ENCODE measurements at regions not wholly inside any gene's neighbourhood (a gene's known extent, or its start where the extent isn't known, plus 50 kb on each side); places are given as distances from the start of the nearest gene placed in this dataset.
A peak's percentile ranks its signal among the peaks of the same experiment; 100 is the strongest.

- TF ChIP-seq THAP9 (CRISPR knock-in tag; IDR thresholded peaks at IDR 0.05; ENCODE audit: borderline replicate concordance) (no peak), ZNF329 (CRISPR knock-in tag; IDR thresholded peaks at IDR 0.05; ENCODE audit: low read depth) (no peak), STAT5B (CRISPR knock-in tag; IDR thresholded peaks at IDR 0.05) (no peak), ZBTB7A (CRISPR knock-in tag; IDR thresholded peaks at IDR 0.05) (no peak), ZNF20 (CRISPR knock-in tag; IDR thresholded peaks at IDR 0.05) (no peak), ETV6 (CRISPR knock-in tag; conservative IDR thresholded peaks at IDR 0.05) (no peak), AHR (CRISPR knock-in tag; IDR thresholded peaks at IDR 0.05) (no peak)
Observed at GRCh38 chr7:116095396-116095795, 64.8 kb upstream of the TFEC start (continued).

GRCh38 chr7:116097365-116098009 lies 66.9 kb upstream of the TFEC start:
- Histone ChIP-seq H3K4me3 (replicated peaks in 1 of 3; ENCODE audit: insufficient read depth in 1 of 3, low read depth in 2 of 3, low read length in 3 of 3) (no peak overlapping the region), H3K9me3 (ENCODE audit: low read length) (no peaks in the 10 kb centered on the region), H3K36me3 (replicated peaks in 1 of 2; ENCODE audit: control insufficient read depth in 1 of 2, insufficient read depth in 2 of 2, low read length in 2 of 2) (no peaks in the 10 kb centered on the region), H2AFZ (ENCODE audit: low read length) (no peak overlapping the region), H3K4me1 (ENCODE audit: insufficient read depth, low read length) (0 out of 2 replicates have a peak, but pooled peaks cover 6% of the 10 kb centered on the region), H3K9ac (ENCODE audit: insufficient read depth, low read depth, low read length) (no peak overlapping the region), H3K4me2 (ENCODE audit: low read depth, low read length) (no peak overlapping the region), H3K27ac (ENCODE audit: extremely low read length, insufficient read depth, low read length) (no peak overlapping the region), H3K79me2 (ENCODE audit: insufficient read depth, low read length) (no peaks in the 10 kb centered on the region), H4K20me1 (ENCODE audit: insufficient read depth, low read length) (no peaks in the 10 kb centered on the region), H3K27me3 (ENCODE audit: control insufficient read depth in 1 of 2, insufficient read depth in 2 of 2, low read length in 2 of 2) (no peaks in the 10 kb centered on the region; a peak in 1 of 5 replicates)
- no TSS peak for BruUV-seq (replicated peaks)
- FAIRE-seq (no peak), ATAC-seq (peak; percentile 58; the same call in 2 of the 3 replicates), DNase-seq (ENCODE audit: low spot score) (peak; percentile 57)
- CTCF ChIA-PET (ENCODE audit: low intra/inter-chr PET ratio, low total read pairs) = no interaction called here
- 2% methylated on average over 4 of the region's 4 CpGs for WGBS (ENCODE audit: low lambda C conversion rate)
- intact Hi-C loops (cut with micrococcal nuclease; ENCODE audit: unreplicated experiment) (no loop called here), in situ Hi-C loops (cut with HindIII; ENCODE audit: extremely low pct_ligation_motif_present, low pct_unique_long_range_greater_than_20kb) (no loop called here)
- POLR2A ChIA-PET = no interaction called here
- TF ChIP-seq SOX13 (IDR thresholded peaks at IDR 0.05) = no peak
- TF ChIP-seq SOX13 (CRISPR knock-in tag; conservative IDR thresholded peaks at IDR 0.05 in 1 of 2, IDR thresholded peaks at IDR 0.05 in 1 of 2) = peak in 1 of 2 experiments; percentile 44; a peak in 1 of 4 replicates
- no peak for TF ChIP-seq ZNF333 (CRISPR knock-in tag; IDR thresholded peaks at IDR 0.05; ENCODE audit: borderline replicate concordance)
- no peak for TF ChIP-seq JUNB (CRISPR knock-in tag; IDR thresholded peaks at IDR 0.05; ENCODE audit: borderline replicate concordance)
- 0 out of 2 replicates have a peak, but pooled peaks have one; percentile 30 for TF ChIP-seq RNF2 (conservative IDR thresholded peaks at IDR 0.05; ENCODE audit: low read depth)
- TF ChIP-seq ZNF496 (CRISPR knock-in tag; IDR thresholded peaks at IDR 0.05; ENCODE audit: insufficient replicate concordance) = no peak
- 0 out of 2 replicates have a peak, but pooled peaks have one; percentile 9 for TF ChIP-seq MAFF (IDR thresholded peaks at IDR 0.05; ENCODE audit: low read depth, low read length)
- TF ChIP-seq SOX5 (CRISPR knock-in tag; IDR thresholded peaks at IDR 0.05; ENCODE audit: borderline replicate concordance) = 0 out of 2 replicates have a peak, but pooled peaks have one; percentile 31
- TF ChIP-seq ELK4 (CRISPR knock-in tag; IDR thresholded peaks at IDR 0.05; ENCODE audit: borderline replicate concordance) = no peak
- TF ChIP-seq ZNF773 (CRISPR knock-in tag; IDR thresholded peaks at IDR 0.05; ENCODE audit: borderline replicate concordance) = no peak
- no peak for TF ChIP-seq RAD51 (IDR thresholded peaks at IDR 0.05; ENCODE audit: borderline replicate concordance)
- TF ChIP-seq ZNF292 (CRISPR knock-in tag; IDR thresholded peaks at IDR 0.05; ENCODE audit: borderline replicate concordance, low read depth) = no peak
- no peak for TF ChIP-seq MXD3 (CRISPR knock-in tag; IDR thresholded peaks at IDR 0.05)
- no peak for TF ChIP-seq FOXC1 (CRISPR knock-in tag; IDR thresholded peaks at IDR 0.05; ENCODE audit: borderline replicate concordance)
